Left renal pelvis (tissue), 4 donors: ENCODE measurements at regions not wholly inside any gene's neighbourhood (a gene's known extent, or its start where the extent isn't known, plus 50 kb on each side); places are given as distances from the start of the nearest gene placed in this dataset.

Experiments
- DNase-seq, 4 donors: peaks; one replicate each; pipeline ENCODE4 v3.0.0-alpha.2; 2013; ENCODE audit warnings: low read depth in 4 of 4, low spot score in 3 of 4

GRCh38 chr7:115106316-115106715 is 184.4 kb downstream of the MDFIC start:
- DNase-seq, result no peak

GRCh38 chr7:115102738-115103137 is 180.8 kb downstream of the MDFIC start:
- no peak for DNase-seq

GRCh38 chr7:115101199-115101598 is 179.3 kb downstream of the MDFIC start:
- DNase-seq, result no peak

- no peak for DNase-seq
These were observed 178.0 kb downstream of the MDFIC start for GRCh38 chr7:115099906-115100305.

GRCh38 chr7:115097175-115097671 is 175.3 kb downstream of the MDFIC start:
- DNase-seq, result no peak

- DNase-seq, result no peak
These were observed 174.4 kb downstream of the MDFIC start for GRCh38 chr7:115096262-115096661.

GRCh38 chr7:115094163-115094562 is 172.3 kb downstream of the MDFIC start:
- no peak for DNase-seq

GRCh38 chr7:115088893-115089292 is 167.0 kb downstream of the MDFIC start:
- DNase-seq, result no peak

GRCh38 chr7:115087437-115087836 is 165.5 kb downstream of the MDFIC start:
- DNase-seq, result no peak

- DNase-seq, result no peak
These were observed 164.4 kb downstream of the MDFIC start for GRCh38 chr7:115086146-115086841.

- DNase-seq, result no peak
These were observed 163.5 kb downstream of the MDFIC start for GRCh38 chr7:115085421-115085820.

- DNase-seq, result no peak
These were observed 162.0 kb downstream of the MDFIC start for GRCh38 chr7:115083935-115084334.

- DNase-seq, result no peak
These were observed 159.9 kb downstream of the MDFIC start for GRCh38 chr7:115081772-115082171.

GRCh38 chr7:115078851-115079250 is 157.0 kb downstream of the MDFIC start:
- no peak for DNase-seq

- no peak for DNase-seq
These were observed 156.5 kb downstream of the MDFIC start for GRCh38 chr7:115078386-115078785.

- no peak for DNase-seq
These were observed 148.4 kb downstream of the MDFIC start for GRCh38 chr7:115070311-115070710.
